DOHH2 (cell line): ENCODE measurements at regions not wholly inside any gene's neighbourhood (a gene's known extent, or its start where the extent isn't known, plus 50 kb on each side); places are given as distances from the start of the nearest gene placed in this dataset.

ENCODE experiments used
- H3F3A ChIP-seq: fragments of 200-600 bp; sonication (generic), shearing (Covaris generic); 2 replicates; pipeline ENCODE4 v1.6.0; 2016; ENCODE audit warnings: antibody characterized with exemption, mild to moderate bottlenecking; ENCODE audit not compliant: control insufficient read depth, insufficient read depth
- H3K27ac ChIP-seq: fragments of 200-600 bp; sonication (generic); 2 replicates; pipeline ENCODE4 v1.5.1; 2014; ENCODE audit warnings: low read depth, mild to moderate bottlenecking, low read length, moderate library complexity
- H3K27me3 ChIP-seq: fragments of 200-600 bp; sonication (generic); 2 replicates; pipeline ENCODE4 v1.6.1; 2014; ENCODE audit warnings: mild to moderate bottlenecking, low read length, mixed read lengths; ENCODE audit not compliant: control insufficient read depth
- H3K36me3 ChIP-seq: fragments of 200-600 bp; sonication (generic); 2 replicates; pipeline ENCODE4 v1.6.1; 2014; ENCODE audit warnings: mild to moderate bottlenecking, low read length, moderate library complexity, mixed read lengths; ENCODE audit not compliant: control insufficient read depth
- H3K4me1 ChIP-seq: fragments of 200-600 bp; sonication (generic); 2 replicates; pipeline ENCODE4 v1.6.1; 2014; ENCODE audit warnings: mild to moderate bottlenecking, low read length, mixed read lengths; ENCODE audit not compliant: control insufficient read depth
- H3K4me2 ChIP-seq: fragments of 200-600 bp; sonication (generic); 2 replicates; pipeline ENCODE4 v1.6.0; 2014; ENCODE audit warnings: mild to moderate bottlenecking, low read length, moderate library complexity
- H3K4me3 ChIP-seq: fragments of 200-600 bp; sonication (generic); 2 replicates; pipeline ENCODE4 v1.5.1; 2014; ENCODE audit warnings: mild to moderate bottlenecking, low read length, mixed read lengths
- H3K79me2 ChIP-seq: fragments of 200-600 bp; sonication (generic); 2 replicates; pipeline ENCODE4 v1.6.1; 2014; ENCODE audit warnings: mild to moderate bottlenecking, low read length, mixed read lengths; ENCODE audit not compliant: control insufficient read depth
- H3K9me2 ChIP-seq: fragments of 200-600 bp; sonication (generic); replicated peaks from 2 replicates; pipeline ENCODE4 v1.6.1; 2014; ENCODE audit warnings: mild to moderate bottlenecking, low read length, mixed read lengths; ENCODE audit not compliant: control insufficient read depth
- H3K9me3 ChIP-seq: fragments of 200-600 bp; sonication (generic); 2 replicates; pipeline ENCODE4 v1.6.1; 2014; ENCODE audit warnings: antibody characterized with exemption, low read length, mixed read lengths; ENCODE audit not compliant: control insufficient read depth, insufficient read depth
- H4K20me1 ChIP-seq: fragments of 200-600 bp; sonication (generic); 2 replicates; pipeline ENCODE4 v1.6.0; 2014; ENCODE audit warnings: low read depth, mild to moderate bottlenecking, antibody characterized with exemption, low read length, moderate library complexity; ENCODE audit not compliant: control insufficient read depth, insufficient read depth
- EZH2phosphoT487 ChIP-seq: fragments of 200-600 bp; sonication (generic); IDR thresholded peaks from 2 replicates; pipeline ENCODE4 v1.6.1; 2017; ENCODE audit warnings: borderline replicate concordance, mild to moderate bottlenecking, antibody characterized with exemption, low read length, moderate library complexity, mixed read lengths
- TF ChIP-seq, protein P1 (sequence below): fragments of 200-600 bp; sonication (generic); IDR thresholded peaks from one replicate; pipeline ENCODE4 v1.5.1; 2014; ENCODE audit warnings: antibody characterized with exemption, mild to moderate bottlenecking, low read depth, low read length; ENCODE audit not compliant: poor library complexity, severe bottlenecking

GRCh38 chr9:75463871-75464270 lies 375.6 kb downstream of the OSTF1 start:
- no peaks in the 10 kb centered on the region for H4K20me1 ChIP-seq
- no peak overlapping the region for H3K27ac ChIP-seq
- H3K4me3 ChIP-seq, result no peak overlapping the region
- no peaks in the 10 kb centered on the region for H3K27me3 ChIP-seq
- H3K4me2 ChIP-seq, result no peak overlapping the region
- no peaks in the 10 kb centered on the region for H3K4me1 ChIP-seq
- no peaks in the 10 kb centered on the region for H3K9me2 ChIP-seq
- no peaks in the 10 kb centered on the region for H3K79me2 ChIP-seq
- H3K9me3 ChIP-seq, result no peaks in the 10 kb centered on the region
- no peak for TF ChIP-seq EZH2phosphoT487
- TF ChIP-seq, protein P1, sequence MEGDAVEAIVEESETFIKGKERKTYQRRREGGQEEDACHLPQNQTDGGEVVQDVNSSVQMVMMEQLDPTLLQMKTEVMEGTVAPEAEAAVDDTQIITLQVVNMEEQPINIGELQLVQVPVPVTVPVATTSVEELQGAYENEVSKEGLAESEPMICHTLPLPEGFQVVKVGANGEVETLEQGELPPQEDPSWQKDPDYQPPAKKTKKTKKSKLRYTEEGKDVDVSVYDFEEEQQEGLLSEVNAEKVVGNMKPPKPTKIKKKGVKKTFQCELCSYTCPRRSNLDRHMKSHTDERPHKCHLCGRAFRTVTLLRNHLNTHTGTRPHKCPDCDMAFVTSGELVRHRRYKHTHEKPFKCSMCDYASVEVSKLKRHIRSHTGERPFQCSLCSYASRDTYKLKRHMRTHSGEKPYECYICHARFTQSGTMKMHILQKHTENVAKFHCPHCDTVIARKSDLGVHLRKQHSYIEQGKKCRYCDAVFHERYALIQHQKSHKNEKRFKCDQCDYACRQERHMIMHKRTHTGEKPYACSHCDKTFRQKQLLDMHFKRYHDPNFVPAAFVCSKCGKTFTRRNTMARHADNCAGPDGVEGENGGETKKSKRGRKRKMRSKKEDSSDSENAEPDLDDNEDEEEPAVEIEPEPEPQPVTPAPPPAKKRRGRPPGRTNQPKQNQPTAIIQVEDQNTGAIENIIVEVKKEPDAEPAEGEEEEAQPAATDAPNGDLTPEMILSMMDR, result no peak
- no peaks in the 10 kb centered on the region for H3F3A ChIP-seq
- no peaks in the 10 kb centered on the region for H3K36me3 ChIP-seq

GRCh38 chr9:75464726-75465125 lies 376.4 kb downstream of the OSTF1 start:
- H3K27ac ChIP-seq, result no peak overlapping the region
- H3K9me2 ChIP-seq, result no peaks in the 10 kb centered on the region
- no peaks in the 10 kb centered on the region for H4K20me1 ChIP-seq
- no peaks in the 10 kb centered on the region for H3K27me3 ChIP-seq
- H3K4me3 ChIP-seq, result no peak overlapping the region
- no peak for TF ChIP-seq EZH2phosphoT487
- no peak overlapping the region for H3K4me2 ChIP-seq
- no peaks in the 10 kb centered on the region for H3K79me2 ChIP-seq
- no peaks in the 10 kb centered on the region for H3F3A ChIP-seq
- no peaks in the 10 kb centered on the region for H3K36me3 ChIP-seq
- no peaks in the 10 kb centered on the region for H3K4me1 ChIP-seq
- H3K9me3 ChIP-seq, result no peaks in the 10 kb centered on the region

GRCh38 chr9:75467142-75467541 lies 378.8 kb downstream of the OSTF1 start:
- Histone ChIP-seq H3K4me3 (no peak overlapping the region), H3K4me1 (no peaks in the 10 kb centered on the region), H3K9me2 (no peaks in the 10 kb centered on the region), H3K27ac (no peak overlapping the region), H3K4me2 (no peak overlapping the region), H3K36me3 (no peaks in the 10 kb centered on the region), H4K20me1 (no peaks in the 10 kb centered on the region), H3K79me2 (no peaks in the 10 kb centered on the region), H3K27me3 (no peaks in the 10 kb centered on the region), H3K9me3 (no peaks in the 10 kb centered on the region), H3F3A (no peaks in the 10 kb centered on the region)
- TF ChIP-seq, protein P1, result no peak
- no peak for TF ChIP-seq EZH2phosphoT487

DNA sequence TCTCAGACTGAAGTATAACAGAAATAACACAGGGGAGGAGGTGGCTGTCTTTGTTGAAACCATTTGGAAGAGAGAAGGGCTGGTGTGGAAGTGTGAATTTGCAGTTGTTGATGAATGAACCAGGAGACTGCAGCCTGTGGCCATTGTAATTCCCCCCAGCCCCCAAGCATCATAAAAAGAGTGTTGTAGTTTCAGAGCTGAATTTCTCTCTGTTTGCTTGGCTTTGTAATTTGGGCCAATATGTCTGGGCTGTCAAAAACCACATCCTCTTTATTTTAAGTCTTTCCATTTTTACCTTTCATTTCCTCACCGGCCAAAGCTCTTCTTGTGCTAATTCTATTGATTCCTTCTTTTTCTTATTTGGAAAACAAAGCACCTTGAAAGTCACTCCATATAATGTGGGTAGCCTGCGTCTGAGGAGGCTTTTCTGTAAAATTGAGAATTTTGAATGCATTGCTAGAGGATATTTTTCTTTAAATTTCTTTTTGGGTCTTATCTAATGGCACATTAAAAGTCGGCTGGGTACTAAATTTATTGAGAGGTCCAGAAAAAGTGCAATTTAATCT lies 383.3 kb downstream of the OSTF1 start:
- no peaks in the 10 kb centered on the region for H3K4me1 ChIP-seq
- no peaks in the 10 kb centered on the region for H4K20me1 ChIP-seq
- no peak overlapping the region for H3K27ac ChIP-seq
- H3K9me3 ChIP-seq, result no peaks in the 10 kb centered on the region
- no peaks in the 10 kb centered on the region for H3K79me2 ChIP-seq
- TF ChIP-seq, protein P1, result no peak
- TF ChIP-seq EZH2phosphoT487, result no peak
- no peaks in the 10 kb centered on the region for H3F3A ChIP-seq
- no peak overlapping the region for H3K4me2 ChIP-seq
- H3K9me2 ChIP-seq, result no peaks in the 10 kb centered on the region
- no peaks in the 10 kb centered on the region for H3K27me3 ChIP-seq
- no peaks in the 10 kb centered on the region for H3K36me3 ChIP-seq
- H3K4me3 ChIP-seq, result no peak overlapping the region
